ENCODE measurements at regions not wholly inside any gene's neighbourhood (a gene's known extent, or its start where the extent isn't known, plus 50 kb on each side); places are given as distances from the start of the nearest gene placed in this dataset.
"Not testable (repeated sequence)": the region's sequence is repeated elsewhere in the genome, so short reads cannot be mapped to it uniquely, and the experiment has no call there.

DNA sequence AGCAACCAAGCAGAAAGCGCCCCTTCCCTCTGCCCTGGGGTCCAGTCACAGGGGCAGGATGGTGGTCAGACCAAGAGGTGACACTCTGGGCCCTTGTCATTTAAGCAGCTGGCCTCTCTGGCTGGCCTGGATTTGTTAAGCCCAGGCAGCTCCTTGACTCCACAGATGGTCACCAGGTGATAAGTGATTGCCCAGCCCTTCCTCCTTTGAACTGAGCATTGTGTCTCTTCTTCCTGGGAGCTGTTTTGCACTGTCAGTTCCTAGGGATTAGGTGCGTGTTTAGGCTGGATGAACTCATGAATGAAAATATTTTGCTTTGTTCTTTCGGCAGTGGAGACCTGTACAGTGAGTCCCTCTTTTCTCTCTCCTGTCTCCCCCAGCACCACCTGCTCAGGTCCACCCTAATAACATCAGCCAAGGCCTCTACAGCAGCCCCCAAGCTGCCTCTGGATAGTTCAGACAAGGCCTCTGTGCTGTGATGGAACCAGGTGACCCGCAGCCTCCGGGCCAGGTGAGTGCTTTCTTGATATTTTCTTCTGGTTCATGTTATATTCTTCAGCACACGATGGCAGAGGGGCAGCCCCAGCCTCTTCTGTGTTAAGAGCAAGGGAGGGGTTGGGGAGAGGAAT lies 139.7 kb upstream of the PITX1 start:
- peaks cover 6% of the 10 kb centered on the region; the same call in 1 of the 2 replicates for H3K27me3 ChIP-seq
- H3K36me3 ChIP-seq, result no peaks in the 10 kb centered on the region
- H3K4me3 ChIP-seq (ENCODE audit: low read depth, low read length), result no peak overlapping the region
- no peak for DNase-seq
- H3K9me3 ChIP-seq, result no peaks in the 10 kb centered on the region
- TF ChIP-seq, protein P1, sequence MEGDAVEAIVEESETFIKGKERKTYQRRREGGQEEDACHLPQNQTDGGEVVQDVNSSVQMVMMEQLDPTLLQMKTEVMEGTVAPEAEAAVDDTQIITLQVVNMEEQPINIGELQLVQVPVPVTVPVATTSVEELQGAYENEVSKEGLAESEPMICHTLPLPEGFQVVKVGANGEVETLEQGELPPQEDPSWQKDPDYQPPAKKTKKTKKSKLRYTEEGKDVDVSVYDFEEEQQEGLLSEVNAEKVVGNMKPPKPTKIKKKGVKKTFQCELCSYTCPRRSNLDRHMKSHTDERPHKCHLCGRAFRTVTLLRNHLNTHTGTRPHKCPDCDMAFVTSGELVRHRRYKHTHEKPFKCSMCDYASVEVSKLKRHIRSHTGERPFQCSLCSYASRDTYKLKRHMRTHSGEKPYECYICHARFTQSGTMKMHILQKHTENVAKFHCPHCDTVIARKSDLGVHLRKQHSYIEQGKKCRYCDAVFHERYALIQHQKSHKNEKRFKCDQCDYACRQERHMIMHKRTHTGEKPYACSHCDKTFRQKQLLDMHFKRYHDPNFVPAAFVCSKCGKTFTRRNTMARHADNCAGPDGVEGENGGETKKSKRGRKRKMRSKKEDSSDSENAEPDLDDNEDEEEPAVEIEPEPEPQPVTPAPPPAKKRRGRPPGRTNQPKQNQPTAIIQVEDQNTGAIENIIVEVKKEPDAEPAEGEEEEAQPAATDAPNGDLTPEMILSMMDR (IDR thresholded peaks at IDR 0.05; ENCODE audit: low read depth, low read length), result no peak
- H3K4me1 ChIP-seq, result no peaks in the 10 kb centered on the region

DNA sequence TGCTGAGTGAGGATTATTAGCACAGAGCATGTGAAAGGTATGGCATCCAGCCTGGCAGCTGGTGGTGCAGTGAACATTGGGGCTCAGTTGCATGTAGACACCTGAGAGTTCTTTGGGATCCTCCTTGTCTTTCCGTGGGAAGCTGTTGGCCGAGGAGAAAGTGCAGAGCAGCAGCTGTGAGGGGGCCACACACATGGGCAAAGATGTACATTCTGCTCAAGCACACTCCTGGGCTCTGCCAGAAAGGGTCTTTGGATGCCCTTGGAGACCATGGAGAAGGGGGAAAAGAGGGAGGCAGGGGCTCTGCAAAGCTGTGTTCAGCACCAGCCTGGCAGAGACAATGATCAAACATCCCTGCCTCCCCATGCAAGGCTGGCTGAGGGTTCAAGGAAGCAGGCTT lies 138.7 kb upstream of the PITX1 start:
- H3K9me3 ChIP-seq, result no peaks in the 10 kb centered on the region
- H3K4me3 ChIP-seq (ENCODE audit: low read depth, low read length), result no peak overlapping the region
- DNase-seq, result no peak
- TF ChIP-seq, protein P1 (IDR thresholded peaks at IDR 0.05; ENCODE audit: low read depth, low read length), result no peak
- peaks cover 6% of the 10 kb centered on the region; the same call in 1 of the 2 replicates for H3K27me3 ChIP-seq
- no peaks in the 10 kb centered on the region for H3K4me1 ChIP-seq
- no peaks in the 10 kb centered on the region for H3K36me3 ChIP-seq

DNA sequence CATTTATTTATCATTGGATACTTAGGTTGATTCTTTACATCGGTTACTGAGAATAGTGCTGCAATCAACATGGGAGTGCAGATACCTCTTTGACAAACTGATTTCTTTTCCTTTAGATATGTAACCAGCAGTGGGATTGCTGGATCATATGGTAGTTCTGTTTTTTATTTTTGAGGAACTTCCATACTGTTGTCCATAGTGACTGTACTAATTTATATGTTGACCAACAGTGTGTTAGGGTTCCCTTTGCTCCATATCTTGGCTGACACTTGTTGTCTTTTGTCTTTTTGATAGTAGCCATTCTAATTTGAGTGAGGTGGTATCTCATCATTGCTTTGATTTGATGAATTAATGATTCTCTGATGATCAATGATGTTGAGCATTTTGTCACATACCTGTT lies 137.3 kb upstream of the PITX1 start:
- Histone ChIP-seq H3K36me3 (no peaks in the 10 kb centered on the region), H3K4me1 (no peaks in the 10 kb centered on the region), H3K27me3 (peaks cover 6% of the 10 kb centered on the region; the same call in 1 of the 2 replicates), H3K9me3 (no peaks in the 10 kb centered on the region), H3K4me3 (ENCODE audit: low read depth, low read length) (no peak overlapping the region)
- TF ChIP-seq, protein P1 (IDR thresholded peaks at IDR 0.05; ENCODE audit: low read depth, low read length), result no peak
- no peak for DNase-seq

DNA sequence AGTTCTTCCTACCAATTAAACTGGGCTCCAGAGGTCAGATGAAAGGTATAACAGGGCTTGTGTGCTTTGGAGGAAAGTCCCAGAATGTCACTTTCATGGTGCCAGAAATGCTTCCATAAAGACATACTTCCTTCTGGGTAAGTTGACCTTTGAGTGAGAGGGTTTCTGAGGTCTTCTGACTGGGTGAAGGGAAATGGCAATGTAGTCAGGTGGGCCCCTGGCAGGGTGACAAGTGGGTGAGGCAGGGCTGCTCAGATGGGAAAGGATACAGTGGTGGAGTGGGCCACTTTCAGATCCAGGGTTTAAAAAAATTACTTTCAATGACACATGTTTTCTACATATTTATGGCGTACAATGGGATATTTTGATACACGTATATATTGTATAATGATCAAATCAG lies 136.5 kb upstream of the PITX1 start:
- Histone ChIP-seq H3K36me3 (no peaks in the 10 kb centered on the region), H3K4me1 (no peaks in the 10 kb centered on the region), H3K4me3 (ENCODE audit: low read depth, low read length) (no peak overlapping the region), H3K9me3 (no peaks in the 10 kb centered on the region), H3K27me3 (peaks cover 6% of the 10 kb centered on the region; the same call in 1 of the 2 replicates)
- TF ChIP-seq, protein P1 (IDR thresholded peaks at IDR 0.05; ENCODE audit: low read depth, low read length), result no peak
- DNase-seq, result no peak

DNA sequence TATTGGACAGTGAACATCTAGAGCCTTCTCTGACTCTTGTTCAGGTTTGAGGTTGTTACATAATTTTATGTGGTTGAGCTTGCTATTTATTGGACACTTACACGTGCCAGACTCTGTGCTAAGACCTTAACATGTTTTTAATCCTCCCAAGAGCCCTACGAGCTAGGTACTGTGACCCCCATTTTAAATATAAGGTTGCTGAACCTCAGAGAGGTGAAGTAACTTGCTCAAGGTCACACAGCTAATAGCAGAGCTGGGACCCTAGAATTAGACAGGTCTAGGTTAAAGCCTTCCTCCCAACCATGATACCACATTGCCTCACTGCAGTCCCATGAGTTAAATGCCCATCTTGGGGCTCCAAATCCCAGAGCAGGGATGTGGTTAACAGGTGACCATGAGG lies 135.7 kb upstream of the PITX1 start:
- Histone ChIP-seq H3K9me3 (no peaks in the 10 kb centered on the region), H3K36me3 (no peaks in the 10 kb centered on the region), H3K4me1 (no peaks in the 10 kb centered on the region), H3K27me3 (peaks cover 6% of the 10 kb centered on the region; the same call in 1 of the 2 replicates), H3K4me3 (ENCODE audit: low read depth, low read length) (no peak overlapping the region)
- no peak for DNase-seq
- TF ChIP-seq, protein P1 (IDR thresholded peaks at IDR 0.05; ENCODE audit: low read depth, low read length), result no peak

DNA sequence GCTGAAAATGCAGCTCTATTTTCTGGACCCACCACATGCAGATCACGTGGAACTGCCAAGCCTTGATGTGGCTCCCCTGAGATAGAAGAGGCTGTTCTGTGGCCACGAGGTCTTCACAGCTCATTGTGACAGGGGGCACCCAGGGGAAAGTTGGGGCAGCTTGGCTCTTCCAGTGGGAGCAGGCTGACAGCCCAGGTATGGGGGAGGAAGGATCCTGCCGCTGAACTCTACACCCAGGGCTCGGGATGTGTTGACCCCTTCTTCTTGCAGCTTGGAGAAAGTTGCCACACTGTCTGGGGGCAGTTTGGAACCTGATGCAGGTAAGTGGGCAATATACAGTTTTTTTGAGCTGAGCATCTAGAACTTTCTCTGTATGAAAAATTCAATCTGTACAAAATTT lies 133.6 kb upstream of the PITX1 start:
- H3K9me3 ChIP-seq, result no peaks in the 10 kb centered on the region
- no peak for DNase-seq
- no peak overlapping the region for H3K4me3 ChIP-seq (ENCODE audit: low read depth, low read length)
- H3K4me1 ChIP-seq, result no peaks in the 10 kb centered on the region
- TF ChIP-seq, protein P1 (IDR thresholded peaks at IDR 0.05; ENCODE audit: low read depth, low read length), result no peak
- peaks cover 6% of the 10 kb centered on the region; the same call in 1 of the 2 replicates for H3K27me3 ChIP-seq
- H3K36me3 ChIP-seq, result no peaks in the 10 kb centered on the region

DNA sequence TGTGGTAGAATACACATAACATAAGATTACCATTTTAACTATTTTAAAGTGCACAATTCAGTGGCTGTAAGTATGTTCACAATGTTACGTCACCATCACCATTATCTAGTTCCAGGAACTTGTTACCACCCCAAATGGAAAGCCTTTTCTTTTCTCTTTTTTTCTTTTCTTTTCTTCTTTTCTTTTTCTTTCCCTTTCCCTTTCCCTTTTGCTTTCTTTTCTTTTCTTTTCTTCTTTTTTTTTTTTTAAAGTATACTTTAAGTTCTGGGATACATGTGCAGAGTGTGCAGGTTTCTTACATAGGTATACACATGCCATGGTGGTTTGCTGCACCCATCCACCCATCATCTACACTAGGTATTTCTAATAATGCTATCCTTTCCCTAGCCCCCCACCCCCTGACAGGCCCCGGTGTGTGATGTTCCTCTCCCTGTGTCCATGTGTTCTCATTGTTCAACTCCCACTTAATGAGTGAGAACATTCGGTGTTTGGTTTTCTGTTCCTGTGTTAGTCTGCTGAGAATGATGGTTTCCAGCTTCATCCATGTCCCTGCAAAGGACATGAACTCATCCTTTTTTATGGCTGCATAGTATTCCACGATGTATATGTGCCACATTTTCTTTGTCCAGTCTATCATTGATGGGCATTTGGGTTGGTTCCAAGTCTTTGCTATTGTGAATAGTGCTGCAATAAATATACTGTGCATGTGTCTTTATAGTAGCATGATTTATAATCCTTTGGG lies 131.0 kb upstream of the PITX1 start:
- H3K36me3 ChIP-seq; H3K9me3 ChIP-seq; DNase-seq; H3K4me1 ChIP-seq; H3K4me3 ChIP-seq (ENCODE audit: low read depth, low read length): not testable (repeated sequence)
- peaks cover 15% of the 10 kb centered on the region for H3K27me3 ChIP-seq
